ENCODE measurements at regions not wholly inside any gene's neighbourhood (a gene's known extent, or its start where the extent isn't known, plus 50 kb on each side); places are given as distances from the start of the nearest gene placed in this dataset.

DNA sequence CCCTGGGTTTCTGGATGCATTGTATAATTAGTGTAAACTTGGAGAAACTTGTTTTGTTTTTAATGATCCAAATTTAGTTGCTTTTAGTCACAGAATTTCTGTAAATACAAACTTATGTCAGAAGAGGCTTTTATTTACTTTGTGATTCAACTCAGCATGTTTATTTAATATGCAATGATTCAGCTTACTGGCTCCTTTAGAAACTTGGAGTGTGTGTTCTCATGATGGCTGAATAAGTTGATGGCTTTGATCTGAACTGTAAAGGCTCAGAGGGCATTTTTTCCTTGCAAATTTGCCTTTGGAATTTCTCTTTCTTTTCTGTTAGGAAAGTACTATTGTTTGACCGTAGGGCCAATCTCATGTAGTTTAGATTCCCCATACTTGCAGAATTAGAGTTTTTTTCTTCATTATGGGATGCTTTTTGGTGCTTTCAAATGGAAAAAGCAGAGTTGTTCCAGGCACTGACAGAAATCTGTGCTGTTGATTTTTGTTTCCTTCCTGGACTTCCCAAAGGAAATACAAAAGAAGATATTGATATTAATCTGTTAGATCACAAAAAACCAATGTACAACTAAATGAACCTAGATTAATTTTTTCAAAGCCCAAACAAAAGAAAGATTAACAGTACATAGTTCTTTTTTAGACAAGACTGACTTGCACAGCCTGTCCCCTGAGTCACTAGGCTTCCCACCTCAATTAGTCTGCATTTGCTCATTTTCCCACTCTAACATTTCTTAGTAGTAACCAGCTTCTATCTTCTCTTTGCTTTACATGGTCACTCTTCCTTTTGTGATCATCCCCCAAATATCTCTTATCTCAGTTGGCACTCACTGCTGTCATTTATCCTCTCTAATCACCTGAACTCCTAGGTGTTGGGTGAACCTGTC lies 96.8 kb upstream of the AGR3 start:
- DNase-seq = no peak

DNA sequence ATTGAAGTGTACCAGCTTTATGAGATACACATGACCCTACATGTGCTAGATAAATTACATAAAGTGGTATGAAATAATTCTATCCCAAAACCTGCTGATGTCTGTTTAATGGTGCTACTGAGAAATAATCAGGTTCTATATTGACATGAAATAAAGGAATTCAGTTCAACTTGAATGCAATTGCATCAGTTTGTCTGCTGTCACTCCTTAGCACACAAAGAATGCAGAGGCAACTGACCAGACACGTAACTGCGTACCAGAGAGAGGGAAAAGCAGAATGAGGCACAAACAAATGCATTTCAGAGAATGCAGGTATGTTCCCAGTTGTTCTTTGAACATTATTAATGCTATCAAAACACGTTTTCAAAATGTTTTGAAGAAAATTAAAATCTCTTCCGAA lies 98.8 kb upstream of the AGR3 start:
- DNase-seq = no peak

DNA sequence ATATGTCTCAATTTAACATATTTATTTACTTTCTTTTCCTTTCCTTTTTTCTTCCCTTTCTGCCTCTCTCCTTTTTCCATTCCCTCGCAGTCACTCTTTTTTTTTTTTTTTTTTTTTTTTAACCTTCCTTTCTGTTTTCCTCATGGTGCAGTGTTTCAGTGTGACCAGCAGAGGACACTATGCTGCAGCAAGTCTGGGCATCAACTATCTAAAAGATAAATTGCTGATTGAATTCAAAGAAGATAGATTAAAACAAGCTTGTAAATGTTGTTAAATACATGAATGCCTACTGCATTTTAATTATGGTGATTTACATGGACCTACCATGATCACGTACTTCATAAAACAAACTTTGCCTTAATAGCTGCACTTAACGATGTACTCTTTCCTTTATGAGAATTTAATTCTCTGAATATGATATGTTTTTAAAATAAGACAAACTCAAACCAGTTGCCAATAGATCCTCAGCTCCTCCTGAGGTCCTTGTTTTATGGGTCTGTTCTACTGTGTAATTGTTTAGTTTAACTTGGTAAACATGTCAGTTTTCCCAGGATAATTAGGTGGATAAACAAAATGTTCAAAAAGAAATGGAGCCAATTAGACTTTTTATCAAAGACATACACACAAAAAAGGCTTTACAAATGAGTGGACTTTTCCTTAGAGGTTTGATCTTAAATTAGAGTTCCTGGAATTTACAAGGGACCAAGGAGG lies 101.0 kb upstream of the AGR3 start:
- no peak for DNase-seq

DNA sequence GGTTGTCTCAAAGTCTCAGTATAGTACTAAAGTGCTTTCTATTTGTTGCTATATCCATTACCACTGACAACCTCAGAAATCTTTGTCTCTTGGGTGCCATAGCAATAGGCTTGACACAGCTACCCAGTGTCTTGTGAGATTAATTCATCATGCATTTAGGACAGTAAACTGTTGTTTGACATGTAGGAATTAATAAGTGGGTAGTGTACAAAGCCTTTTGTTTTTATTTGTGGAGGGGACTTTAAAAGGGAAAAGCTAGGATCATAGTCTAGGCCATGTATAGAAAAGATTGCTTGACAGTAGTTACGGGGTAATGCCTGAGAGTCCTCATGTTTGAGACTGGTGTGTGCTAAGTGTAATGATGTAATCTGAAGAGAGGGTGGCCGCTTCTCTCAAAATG lies 102.6 kb upstream of the AGR3 start:
- no peak for DNase-seq

DNA sequence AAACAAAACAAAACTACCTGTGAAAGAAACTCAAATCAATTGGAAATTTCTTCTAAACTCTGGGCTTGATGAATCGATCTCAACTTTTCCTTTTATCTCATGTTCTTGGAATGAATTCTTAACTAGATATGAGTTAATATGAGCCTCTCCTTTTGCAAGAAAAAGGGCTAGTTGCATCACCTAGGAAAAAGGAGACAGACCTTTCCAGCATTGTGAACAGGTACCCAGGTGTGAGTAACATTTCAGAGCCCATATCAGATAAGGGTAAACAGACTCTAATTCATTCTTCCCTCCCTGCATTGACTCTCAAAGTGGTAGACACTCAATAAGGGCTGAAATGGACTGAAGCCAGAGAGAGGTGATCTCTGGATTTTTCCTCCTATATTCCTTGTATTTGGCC lies 103.8 kb upstream of the AGR3 start:
- DNase-seq = no peak

DNA sequence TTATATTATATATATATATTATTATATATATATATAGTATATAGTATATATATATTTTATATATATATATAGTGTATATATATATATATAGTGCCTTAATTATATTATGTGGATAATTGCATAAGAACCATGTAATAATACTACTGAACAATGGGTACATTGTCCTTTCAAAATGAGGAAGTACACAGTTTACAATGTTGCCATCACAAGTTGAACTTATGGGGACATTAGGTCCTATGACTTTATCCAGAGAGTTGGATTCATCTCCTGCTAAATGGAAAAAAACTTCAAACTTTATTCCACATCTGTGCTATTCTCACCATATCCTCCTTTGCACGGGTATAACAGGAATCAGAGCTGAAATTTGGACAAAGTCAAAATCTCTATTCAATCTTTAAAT lies 105.0 kb upstream of the AGR3 start:
- no peak for DNase-seq

DNA sequence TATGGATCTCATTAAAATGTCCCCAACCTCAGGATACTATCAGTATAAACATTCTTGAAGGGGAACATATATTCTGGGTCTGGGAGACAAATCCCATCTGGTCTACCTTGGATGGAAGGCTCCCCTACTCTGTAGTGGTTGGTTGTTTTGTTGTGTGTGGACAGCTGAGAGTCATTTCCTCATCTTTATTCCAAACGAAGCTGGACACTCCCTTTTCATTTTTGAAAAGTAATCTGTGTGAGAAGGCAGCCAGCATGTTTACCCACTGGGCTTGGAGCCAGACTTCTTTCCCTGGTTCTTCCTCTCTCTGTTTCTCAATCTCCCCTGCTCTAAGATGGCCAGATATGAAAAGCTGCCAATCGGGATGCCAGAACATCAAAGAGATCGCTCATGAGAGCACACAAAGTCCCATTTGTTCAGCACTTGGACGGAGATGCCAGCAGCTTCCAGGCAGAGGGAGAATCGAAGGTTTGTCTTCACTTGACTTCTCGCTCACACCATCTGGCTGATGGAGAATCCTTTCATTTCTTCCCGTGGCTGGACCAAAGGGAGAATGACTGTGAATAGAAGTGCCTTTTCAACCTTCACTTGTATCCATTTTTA lies 108.1 kb upstream of the AGR3 start:
- DNase-seq = peak; percentile 51

DNA sequence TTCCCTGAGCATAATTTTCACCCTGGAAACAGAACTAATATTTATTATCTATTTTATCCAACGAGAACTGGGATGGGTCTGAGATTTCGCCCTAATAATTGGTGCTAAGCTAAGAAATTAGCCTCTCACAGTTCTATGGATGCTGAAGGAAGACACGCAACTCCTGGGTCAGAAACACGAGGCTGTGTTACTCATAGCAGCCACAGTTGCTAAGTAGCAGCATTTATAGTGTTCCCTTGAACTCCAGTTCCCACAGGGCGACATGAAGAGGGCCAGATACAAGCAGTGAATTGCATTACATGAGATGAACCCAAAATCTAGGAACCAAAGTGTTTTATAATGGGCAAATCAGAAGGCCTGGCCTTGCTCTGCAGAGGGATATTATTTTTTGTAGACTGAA lies 109.8 kb upstream of the AGR3 start:
- DNase-seq = no peak

DNA sequence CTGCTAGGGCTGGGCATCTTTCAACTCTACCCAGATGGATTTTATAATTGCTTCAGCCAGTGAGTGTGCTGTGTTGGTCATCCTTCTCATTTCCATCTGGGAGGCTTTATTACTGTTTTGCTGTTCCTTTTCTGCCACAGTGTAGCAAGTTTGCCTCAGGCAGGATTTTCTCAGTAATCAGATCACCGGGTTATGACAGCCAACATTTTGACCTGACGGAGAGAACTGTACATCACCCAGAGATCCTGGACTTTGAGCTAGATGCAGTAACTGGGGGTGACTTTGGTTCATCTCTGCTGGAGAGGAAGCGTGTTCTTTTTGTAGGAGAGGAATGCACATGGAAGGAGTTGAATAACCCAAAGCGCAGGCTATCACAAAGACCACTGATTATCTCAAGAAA lies 111.8 kb upstream of the AGR3 start:
- no peak for DNase-seq

DNA sequence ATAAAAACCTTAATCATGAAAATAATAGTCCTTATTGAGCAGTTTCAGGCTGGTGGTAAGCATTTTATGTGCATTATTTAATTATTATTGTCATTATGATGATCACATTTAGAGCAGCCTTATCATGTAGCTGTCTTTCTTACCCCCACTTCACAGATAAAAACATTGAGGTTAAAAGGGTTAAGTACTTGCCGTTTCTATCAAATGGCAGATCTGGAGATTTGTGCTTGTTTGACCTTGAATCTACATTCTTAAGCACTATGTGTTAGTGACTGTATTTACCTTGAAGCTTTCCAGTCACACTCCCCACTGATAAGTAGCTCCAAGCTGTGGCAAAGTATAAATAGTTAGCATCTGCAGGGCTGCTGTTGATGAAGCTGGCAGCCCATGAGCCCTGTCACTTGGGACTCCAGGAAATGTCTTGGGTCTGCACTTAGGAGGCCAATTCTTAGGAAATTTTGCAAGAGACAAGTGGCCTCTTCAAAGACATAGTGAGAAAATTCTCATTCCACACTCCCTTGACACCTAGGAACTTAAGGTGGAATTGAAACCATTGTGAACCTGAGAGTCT lies 116.8 kb upstream of the AGR3 start:
- DNase-seq = no peak

DNA sequence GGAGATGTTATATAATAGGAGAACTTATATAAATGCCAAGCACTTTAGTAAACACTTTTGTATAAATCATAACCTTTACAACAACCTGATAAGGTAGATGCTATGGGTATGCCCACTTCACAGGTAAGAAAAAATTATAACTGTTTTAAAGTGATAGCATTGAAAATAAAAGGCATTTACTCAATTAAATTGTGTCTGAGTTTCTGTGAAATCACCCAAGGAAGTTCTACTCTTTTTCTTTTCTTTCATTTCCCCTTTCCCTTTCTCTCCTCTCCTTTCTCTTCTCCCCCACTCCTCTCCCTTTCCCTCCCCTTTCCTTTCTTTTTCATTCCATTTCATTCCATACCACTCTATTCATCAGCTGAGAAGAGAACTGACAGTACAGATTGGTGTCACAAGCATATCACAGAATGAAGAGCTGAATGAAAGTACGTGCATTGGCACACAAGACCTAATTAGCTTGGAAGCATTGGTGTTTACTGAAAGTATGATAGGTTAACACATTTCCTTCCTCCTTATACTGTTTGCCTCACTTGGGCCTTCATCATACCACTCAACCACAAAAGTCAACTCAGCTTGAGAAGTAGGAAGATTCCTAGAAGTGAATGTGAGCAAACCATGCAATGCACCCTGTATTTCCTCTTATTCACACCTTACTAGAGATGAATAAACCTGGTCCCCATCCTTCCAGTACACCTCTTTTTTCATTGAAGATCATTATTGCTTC lies 117.9 kb upstream of the AGR3 start:
- no peak for DNase-seq

DNA sequence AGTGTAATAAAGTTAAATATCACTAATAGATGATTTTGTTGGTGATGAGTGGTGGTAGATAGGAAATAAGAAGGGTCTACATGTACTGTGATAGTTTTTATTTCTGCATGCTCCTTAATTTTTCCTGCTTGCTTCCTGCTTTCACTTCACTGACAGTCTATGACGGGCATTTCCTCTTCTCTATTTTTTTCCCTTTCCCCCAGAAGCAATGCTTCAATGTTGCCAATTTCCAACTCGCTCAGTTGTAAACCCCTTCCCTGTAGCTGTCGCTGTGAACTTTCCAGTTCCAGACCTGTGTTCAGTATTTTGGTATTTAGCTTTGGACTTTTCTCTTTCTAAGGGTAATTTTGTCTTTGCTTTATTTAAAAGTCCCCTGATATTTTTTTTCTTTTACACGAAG lies 123.5 kb upstream of the AGR3 start:
- DNase-seq = no peak

DNA sequence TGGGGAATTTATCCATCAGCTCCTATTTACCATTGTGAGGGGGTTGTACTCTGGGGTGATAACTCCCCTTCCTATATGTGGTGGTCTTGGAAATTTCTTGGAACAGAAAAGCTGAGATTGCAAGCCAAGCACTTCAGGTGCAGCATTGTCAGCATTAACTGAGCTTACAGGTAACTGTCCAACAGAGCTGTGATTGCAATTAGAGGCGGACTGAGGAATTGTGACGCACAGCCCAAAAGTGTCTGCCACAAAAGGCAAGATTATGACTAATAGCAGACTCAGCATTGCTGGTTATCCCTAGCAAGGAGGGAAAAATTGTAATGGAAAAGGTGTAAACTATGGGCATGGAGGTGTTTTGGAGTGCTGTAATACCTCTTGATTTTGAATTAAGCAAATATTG lies 126.1 kb upstream of the AGR3 start:
- no peak for DNase-seq

DNA sequence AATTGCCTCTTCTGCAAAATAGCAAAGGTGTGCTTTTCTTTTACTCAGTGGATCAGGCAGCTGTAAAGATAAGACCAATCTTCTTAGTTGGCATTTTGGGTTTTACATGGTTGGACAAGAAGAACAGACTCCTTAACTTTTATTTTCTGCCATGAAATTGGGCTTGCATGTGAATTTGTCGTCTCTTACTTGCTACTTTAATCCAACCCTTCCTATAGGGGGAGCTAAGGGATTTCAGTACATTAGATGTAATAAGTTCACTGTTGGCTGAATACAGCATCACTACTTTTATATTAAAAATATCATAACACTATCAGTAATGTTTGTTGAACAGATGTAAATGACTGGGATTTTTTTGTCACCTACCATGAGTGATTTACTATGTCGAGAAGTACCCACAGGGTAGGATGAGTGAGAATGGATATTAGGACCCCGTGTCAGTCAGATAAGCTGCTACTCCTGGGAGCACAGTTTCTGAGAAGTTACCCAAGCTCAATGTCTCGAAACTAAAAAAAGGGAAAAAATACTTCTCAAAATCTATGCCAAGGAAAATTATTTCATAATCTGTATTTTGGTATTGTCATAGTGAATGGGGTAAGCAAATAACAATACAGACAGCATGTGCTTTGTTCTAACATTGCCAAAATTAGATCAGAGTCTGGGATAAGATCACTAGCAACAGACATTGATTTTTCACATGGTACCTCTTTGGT lies 127.4 kb upstream of the AGR3 start:
- no peak for DNase-seq

DNA sequence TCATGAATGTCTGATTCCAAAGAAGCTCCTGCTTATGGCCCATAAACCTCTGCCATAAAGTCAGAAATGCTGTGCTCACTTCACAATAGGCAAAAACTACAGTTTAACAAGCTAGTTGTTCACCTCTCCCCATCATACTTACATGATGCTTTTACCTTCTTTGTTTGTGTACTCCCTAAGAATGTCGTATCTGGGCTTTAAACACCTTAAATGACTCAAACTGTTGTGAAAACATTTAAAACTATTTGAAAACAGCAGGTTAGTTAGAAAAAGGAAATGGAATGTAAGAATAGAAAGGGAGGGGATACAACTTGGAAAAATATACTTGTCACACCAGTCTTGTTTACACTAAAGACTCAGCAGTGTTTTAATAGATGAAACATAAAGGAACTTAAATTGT lies 128.2 kb upstream of the AGR3 start:
- DNase-seq = no peak

DNA sequence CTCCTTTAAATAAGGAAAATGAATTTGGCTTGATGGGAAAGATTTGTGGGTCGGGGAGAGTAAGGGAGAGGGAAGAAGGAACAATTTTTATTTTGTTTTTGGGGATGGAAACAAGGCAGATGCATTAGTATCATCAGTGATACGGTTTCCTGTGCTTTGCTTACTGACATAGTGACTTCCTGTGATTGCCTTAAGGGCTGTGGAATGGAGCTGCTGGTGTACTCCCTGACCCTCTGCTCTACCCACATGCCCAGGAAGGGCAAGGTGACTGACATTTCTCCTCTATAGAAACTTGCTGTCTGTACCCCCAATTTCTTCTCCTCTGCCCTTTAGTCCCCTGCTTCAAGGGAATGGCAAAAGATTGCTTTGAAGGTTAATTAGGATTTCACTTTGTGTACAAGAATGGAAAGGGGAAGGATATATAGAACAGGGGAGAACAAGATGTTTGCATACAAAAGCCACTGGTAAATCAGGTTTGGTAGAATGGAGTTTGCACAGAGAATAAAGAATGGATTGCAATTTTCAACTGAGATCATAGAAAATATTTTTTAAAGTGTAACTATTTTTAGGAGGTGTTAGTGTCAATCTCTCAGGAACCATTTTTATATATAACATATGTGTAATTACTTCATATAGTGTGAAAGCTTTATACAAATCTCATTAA lies 129.0 kb upstream of the AGR3 start:
- DNase-seq = no peak

DNA sequence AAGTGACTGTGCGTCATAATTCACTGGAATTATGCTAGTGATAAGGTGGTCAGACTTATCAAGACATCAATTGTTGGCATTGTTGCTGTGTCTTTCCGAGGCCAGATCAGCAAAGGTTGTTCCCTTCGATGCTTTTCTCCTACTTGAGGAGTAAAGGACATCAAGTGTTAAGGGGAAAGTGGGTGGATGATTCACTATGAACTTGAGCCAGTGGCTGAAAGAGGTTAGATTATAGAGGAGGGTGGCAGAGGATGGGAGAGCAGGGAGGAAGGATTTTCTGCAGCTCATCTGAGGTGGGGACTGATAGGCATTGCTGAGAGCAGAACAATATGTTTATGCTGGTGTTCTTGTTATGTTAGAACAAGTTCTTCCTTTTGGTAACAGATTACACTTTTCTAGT lies 131.4 kb upstream of the AGR3 start:
- DNase-seq = no peak

DNA sequence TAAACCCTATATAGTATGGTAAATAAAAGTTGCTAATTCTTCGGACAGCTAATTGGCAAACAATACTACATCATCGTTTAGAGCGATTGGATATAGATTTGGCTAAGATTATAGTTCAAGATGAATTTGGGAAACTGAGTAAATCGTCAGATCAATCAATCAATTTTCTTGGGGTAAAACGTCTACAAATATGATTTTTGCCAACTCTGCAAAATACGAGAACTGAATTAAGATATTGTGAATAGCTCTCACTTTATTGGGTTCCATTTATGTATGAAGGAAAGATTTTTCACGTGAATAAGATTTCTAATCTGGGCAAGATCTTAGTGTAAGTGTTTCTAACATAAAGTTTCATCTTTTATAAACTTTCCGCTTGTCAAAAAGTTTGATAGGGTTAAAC lies 132.9 kb upstream of the AGR3 start:
- no peak for DNase-seq

DNA sequence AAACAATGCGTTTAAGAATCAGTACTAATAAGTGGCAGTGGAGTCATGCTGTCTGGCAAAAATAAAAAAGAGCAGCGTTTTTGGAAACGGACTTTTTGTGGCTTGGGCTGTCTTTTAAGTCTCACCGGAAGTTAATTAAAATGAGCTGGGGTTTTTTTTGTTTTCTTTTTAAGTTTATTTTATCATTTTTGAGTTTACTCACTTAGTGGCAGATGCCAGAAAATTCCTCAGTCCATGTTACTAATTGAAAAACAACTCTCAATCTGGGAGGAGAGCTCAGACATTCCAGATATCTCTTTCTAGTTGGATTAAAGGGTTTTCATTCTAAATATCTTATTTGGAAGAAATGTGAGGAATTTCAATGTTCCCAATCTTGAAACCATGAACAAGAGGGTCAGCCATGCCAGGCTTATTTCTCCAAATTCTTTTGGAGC lies 133.8 kb upstream of the AGR3 start:
- no peak for DNase-seq

DNA sequence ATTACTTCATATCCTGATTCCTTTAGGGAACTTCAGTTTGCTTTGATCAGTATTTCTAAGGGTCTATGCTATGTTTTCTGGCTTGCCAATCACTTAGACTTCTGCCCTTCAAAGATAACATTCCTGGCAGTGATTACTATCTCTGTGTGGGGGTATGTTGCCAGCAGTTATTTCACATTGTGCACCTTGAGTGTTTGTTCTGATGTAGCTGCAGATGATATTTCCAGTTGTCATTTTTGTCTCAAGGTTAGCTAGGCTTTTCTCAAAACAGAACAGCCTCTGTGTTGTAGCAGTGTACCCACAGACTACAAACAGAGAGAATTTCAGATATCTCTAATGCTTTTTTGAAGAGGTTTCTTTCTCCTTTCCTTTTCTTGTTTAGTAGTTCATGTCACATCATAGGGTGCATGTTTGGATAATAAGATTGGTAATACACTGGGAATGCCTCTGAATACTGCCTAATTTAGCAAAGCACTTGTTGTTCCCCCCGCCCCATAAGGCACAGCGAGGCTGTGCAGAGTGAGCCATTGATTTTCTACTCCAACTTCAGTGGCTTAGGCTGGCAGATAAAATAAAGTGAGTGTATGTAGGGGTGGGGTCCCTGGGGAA lies 134.7 kb upstream of the AGR3 start:
- DNase-seq = no peak

DNA sequence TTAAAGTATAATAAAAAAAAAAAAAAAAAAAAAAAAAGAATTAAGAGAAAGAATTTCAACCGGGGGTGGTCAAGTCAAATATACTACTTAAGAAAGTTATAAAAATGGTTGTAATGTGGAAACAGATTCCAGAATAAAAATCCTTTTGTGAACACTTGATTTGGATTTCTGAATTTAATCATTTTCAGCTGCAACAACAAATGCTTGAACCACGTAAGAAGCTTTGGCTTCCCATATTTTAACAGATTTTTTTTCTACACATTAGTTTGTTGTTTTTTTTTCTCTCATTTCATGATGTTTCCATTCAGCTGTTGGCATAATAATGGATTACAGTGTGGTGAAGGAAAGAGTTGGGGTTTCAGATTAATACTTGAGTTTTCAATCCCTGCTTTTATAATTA lies 137.3 kb upstream of the AGR3 start:
- no peak for DNase-seq
